ENCODE measurements at regions not wholly inside any gene's neighbourhood (a gene's known extent, or its start where the extent isn't known, plus 50 kb on each side); places are given as distances from the start of the nearest gene placed in this dataset.

DNA sequence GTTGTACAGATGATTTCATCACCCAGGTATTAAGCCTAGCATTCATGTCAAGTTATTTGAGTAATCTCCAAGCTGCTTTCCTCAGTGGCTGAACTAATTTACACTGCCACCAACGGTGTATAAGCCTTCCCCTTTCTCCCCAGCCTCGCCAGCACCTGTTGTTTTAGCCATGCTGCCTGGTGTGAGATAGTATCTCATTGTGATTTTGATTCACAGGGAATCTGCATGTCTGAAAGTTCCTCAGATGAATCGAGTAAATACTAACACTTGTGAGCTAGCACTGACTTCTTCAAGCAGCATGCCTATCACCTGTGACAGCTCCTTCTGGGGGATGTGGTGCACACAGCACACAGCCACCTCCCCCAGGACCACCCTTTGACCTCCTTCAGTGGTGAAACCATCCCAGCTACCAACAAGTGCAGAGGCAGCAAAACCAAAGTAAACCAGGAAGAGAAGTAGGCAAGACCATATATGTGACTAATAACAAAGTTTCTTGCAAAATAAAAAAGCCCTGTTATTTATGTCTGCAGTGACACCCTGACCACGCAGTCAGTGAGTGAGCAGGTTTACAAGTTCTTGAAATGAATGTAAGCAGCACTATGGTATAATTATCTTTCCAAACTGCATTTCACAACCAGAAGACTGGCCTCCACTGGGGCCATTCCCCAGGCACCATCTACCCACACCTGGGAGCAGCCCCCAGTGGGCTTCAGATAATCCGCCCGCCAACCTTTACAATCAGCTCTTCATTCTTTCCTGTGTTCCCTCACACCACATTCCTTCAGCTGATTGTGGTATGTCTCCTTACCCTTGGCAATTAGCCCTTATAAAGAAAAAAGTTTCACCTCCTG is 173.8 kb downstream of the ETS2 start:
- TF ChIP-seq, protein P1, sequence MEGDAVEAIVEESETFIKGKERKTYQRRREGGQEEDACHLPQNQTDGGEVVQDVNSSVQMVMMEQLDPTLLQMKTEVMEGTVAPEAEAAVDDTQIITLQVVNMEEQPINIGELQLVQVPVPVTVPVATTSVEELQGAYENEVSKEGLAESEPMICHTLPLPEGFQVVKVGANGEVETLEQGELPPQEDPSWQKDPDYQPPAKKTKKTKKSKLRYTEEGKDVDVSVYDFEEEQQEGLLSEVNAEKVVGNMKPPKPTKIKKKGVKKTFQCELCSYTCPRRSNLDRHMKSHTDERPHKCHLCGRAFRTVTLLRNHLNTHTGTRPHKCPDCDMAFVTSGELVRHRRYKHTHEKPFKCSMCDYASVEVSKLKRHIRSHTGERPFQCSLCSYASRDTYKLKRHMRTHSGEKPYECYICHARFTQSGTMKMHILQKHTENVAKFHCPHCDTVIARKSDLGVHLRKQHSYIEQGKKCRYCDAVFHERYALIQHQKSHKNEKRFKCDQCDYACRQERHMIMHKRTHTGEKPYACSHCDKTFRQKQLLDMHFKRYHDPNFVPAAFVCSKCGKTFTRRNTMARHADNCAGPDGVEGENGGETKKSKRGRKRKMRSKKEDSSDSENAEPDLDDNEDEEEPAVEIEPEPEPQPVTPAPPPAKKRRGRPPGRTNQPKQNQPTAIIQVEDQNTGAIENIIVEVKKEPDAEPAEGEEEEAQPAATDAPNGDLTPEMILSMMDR (IDR thresholded peaks at IDR 0.05): no peak
- TF ChIP-seq POLR2A (IDR thresholded peaks at IDR 0.05): no peak
- no peak for DNase-seq (ENCODE audit: low spot score in 2 of 2)
- intact Hi-C loops (cut with DNase I; ENCODE audit: low total_unique reads): no loop called here
- WGBS, 2 donors: 64 to 73% methylated on average over 6 of the region's 6 CpGs
- no peak overlapping the region for H3K4me3 ChIP-seq (ENCODE audit: low read depth, poor library complexity, severe bottlenecking)

DNA sequence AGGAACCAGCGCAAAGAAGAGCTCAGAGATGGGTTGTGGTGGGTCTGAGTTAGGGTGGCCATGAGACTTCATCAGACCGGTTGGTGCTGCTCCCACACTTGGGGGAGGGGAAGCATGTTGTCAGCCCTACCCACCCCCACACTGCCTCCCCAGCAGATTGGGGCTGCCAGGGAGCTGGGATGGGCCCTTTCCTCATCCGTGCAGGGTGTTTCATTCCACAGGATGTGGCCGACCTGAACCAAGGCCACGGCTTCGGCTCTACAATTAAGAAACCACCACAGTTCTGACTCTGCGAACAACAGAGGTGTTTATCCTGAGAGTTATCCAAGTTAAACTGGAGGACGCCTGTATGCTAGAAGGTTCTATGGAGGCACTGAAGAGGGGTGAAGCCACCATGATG is 171.2 kb downstream of the ETS2 start:
- DNase-seq (ENCODE audit: low spot score in 2 of 2): no peak

DNA sequence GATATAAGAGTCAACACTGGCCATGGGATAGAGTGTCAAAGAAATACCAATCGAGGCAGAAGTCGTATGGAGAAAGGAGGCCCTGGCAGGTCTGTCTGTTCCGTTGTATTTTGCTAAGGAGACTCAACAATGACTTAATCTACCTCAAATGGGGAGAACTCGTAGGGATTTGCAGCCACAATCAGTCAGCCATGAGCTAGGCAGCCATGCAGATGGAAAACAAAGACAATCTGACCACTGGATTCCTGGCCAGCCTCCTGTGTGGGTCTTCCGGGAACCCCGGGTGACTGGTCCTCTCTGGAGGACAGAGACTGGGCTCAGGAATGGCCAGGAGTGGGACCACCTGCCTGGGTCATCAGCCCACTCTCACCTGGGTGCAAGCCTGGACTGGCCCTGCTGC is 167.8 kb downstream of the ETS2 start:
- intact Hi-C loops (cut with DNase I; ENCODE audit: low total_unique reads): no loop called here
- WGBS, 2 donors: 96% methylated on average over 6 of the region's 6 CpGs
- TF ChIP-seq POLR2A (IDR thresholded peaks at IDR 0.05): no peak
- TF ChIP-seq, protein P1 (IDR thresholded peaks at IDR 0.05): no peak
- no peak for DNase-seq (ENCODE audit: low spot score in 2 of 2)
- no peak overlapping the region for H3K4me3 ChIP-seq (ENCODE audit: low read depth, poor library complexity, severe bottlenecking)

More for the DNA sequence above, 171.2 kb downstream of the ETS2 start:
- H3K4me3 ChIP-seq (ENCODE audit: low read depth, poor library complexity, severe bottlenecking): no peak overlapping the region
- WGBS, 2 donors: 92 to 93% methylated on average over 8 of the region's 8 CpGs
- TF ChIP-seq, protein P1 (IDR thresholded peaks at IDR 0.05): no peak
- no peak for TF ChIP-seq POLR2A (IDR thresholded peaks at IDR 0.05)
- intact Hi-C loops (cut with DNase I; ENCODE audit: low total_unique reads): no loop called here

DNA sequence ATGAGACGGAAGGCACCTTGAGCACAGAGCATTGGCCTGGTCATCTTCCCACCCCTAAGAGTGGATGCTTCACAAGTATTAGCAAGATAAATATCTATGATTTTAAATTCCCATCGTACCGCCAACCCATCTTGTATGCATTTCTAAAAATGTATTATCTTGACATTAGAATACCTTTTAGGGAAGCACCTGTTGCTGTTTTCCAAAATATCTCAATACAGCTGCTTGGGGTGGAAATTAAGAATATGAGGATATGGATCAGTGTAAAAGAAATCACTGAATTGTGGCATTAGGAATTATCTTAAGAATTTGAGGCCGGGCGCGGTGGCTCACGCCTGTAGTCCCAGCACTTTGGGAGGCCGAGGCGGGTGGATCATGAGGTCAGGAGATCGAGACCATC is 166.3 kb downstream of the ETS2 start:
- WGBS, 2 donors: 90 to 98% methylated on average over 10 of the region's 10 CpGs
- DNase-seq (ENCODE audit: low spot score in 2 of 2): no peak
- H3K4me3 ChIP-seq (ENCODE audit: low read depth, poor library complexity, severe bottlenecking): no peak overlapping the region
- TF ChIP-seq, protein P1 (IDR thresholded peaks at IDR 0.05): no peak
- TF ChIP-seq POLR2A (IDR thresholded peaks at IDR 0.05): no peak
- intact Hi-C loops (cut with DNase I; ENCODE audit: low total_unique reads): no loop called here

DNA sequence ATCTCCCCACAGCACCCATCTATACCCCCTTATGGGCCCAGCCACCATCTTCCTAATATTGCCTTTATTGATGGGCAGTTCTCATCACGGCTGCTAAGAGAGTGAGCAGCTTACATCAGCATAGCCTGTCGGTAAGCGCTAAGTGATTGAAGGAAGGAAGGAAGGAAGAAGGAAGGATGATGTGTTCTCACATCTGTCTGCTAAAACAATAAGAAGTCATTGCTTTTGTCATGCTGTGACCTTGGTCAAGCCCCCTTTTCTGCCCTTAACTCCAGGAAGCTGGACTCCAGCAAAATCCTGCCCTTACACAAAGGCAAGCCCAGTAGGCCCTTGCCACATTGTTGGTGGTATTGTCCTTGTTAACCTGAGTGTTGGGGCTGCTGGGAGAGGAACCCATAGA is 165.0 kb downstream of the ETS2 start:
- DNase-seq (ENCODE audit: low spot score in 2 of 2): no peak
- 86 to 91% methylated on average over 3 of the region's 3 CpGs for WGBS, 2 donors
- intact Hi-C loops (cut with DNase I; ENCODE audit: low total_unique reads): no loop called here
- no peak overlapping the region for H3K4me3 ChIP-seq (ENCODE audit: low read depth, poor library complexity, severe bottlenecking)
- TF ChIP-seq POLR2A (IDR thresholded peaks at IDR 0.05): no peak
- TF ChIP-seq, protein P1 (IDR thresholded peaks at IDR 0.05): no peak

All from lower leg skin (tissue), 4 donors.